ENCODE measurements at regions not wholly inside any gene's neighbourhood (a gene's known extent, or its start where the extent isn't known, plus 50 kb on each side); places are given as distances from the start of the nearest gene placed in this dataset.

- Histone ChIP-seq H4K20me1 (ENCODE audit: control insufficient read depth, extremely low read depth, insufficient read depth, low read length) (no peaks in the 10 kb centered on the region), H3K36me3 (ENCODE audit: control insufficient read depth, insufficient read depth, low read length) (no peaks in the 10 kb centered on the region), H3K27me3 (ENCODE audit: control insufficient read depth, insufficient read depth, low read length) (no peaks in the 10 kb centered on the region), H3K27ac (ENCODE audit: insufficient read depth, low read length) (no peak overlapping the region), H3K79me2 (ENCODE audit: control insufficient read depth, insufficient read depth, low read length) (no peaks in the 10 kb centered on the region), H2AFZ (ENCODE audit: low read length) (no peak overlapping the region), H3K4me1 (ENCODE audit: control insufficient read depth, extremely low read depth, insufficient read depth, low read length) (no peaks in the 10 kb centered on the region), H3K9ac (ENCODE audit: insufficient read depth, low read length) (no peak overlapping the region), H3K4me3 (replicated peaks in 1 of 4; ENCODE audit: control extremely low read depth in 1 of 4, insufficient read depth in 1 of 4, low read depth in 3 of 4, low read length in 4 of 4) (no peak overlapping the region), H3K4me2 (ENCODE audit: extremely low read depth, insufficient read depth, low read length) (no peak overlapping the region), H3K9me3 (ENCODE audit: control insufficient read depth, insufficient read depth, low read depth, low read length) (no peaks in the 10 kb centered on the region)
- TF ChIP-seq EZH2 (IDR thresholded peaks at IDR 0.05; ENCODE audit: low read length, missing control alignments) = no peak
- TF ChIP-seq, protein P1, sequence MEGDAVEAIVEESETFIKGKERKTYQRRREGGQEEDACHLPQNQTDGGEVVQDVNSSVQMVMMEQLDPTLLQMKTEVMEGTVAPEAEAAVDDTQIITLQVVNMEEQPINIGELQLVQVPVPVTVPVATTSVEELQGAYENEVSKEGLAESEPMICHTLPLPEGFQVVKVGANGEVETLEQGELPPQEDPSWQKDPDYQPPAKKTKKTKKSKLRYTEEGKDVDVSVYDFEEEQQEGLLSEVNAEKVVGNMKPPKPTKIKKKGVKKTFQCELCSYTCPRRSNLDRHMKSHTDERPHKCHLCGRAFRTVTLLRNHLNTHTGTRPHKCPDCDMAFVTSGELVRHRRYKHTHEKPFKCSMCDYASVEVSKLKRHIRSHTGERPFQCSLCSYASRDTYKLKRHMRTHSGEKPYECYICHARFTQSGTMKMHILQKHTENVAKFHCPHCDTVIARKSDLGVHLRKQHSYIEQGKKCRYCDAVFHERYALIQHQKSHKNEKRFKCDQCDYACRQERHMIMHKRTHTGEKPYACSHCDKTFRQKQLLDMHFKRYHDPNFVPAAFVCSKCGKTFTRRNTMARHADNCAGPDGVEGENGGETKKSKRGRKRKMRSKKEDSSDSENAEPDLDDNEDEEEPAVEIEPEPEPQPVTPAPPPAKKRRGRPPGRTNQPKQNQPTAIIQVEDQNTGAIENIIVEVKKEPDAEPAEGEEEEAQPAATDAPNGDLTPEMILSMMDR (conservative IDR thresholded peaks at IDR 0.05 in 1 of 2, IDR thresholded peaks at IDR 0.05 in 1 of 2; ENCODE audit: low read depth in 1 of 2, low read length in 2 of 2) = no peak
- DNase-seq (ENCODE audit: low read depth in 2 of 2) = no peak
Observed at GRCh38 chr10:20954519-20954918, 57.4 kb upstream of the NEBL start.

DNA sequence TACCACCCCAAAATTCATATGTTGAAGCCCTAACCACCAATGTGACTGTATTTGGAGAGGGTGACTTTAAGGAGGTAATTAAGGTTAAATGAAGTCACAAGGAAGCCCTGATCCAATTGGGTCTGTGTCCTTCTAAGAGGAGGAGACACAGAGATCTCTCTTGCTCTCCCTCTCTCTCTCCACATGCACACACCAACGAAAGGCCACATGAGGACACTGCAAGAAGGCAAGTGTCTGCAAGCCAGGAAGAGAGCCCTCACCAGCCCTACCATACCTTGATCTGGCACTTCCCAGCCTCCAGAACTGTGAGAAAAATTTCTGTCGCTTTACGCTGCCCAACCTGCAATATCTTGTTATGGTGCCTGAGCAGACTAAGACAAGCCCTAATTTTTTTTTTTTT, 56.0 kb upstream of the NEBL start:
- no peaks in the 10 kb centered on the region for H3K9me3 ChIP-seq (ENCODE audit: control insufficient read depth, insufficient read depth, low read depth, low read length)
- no peak overlapping the region for H2AFZ ChIP-seq (ENCODE audit: low read length)
- no peaks in the 10 kb centered on the region for H4K20me1 ChIP-seq (ENCODE audit: control insufficient read depth, extremely low read depth, insufficient read depth, low read length)
- DNase-seq (ENCODE audit: low read depth in 2 of 2) = no peak
- no peak overlapping the region for H3K4me2 ChIP-seq (ENCODE audit: extremely low read depth, insufficient read depth, low read length)
- H3K79me2 ChIP-seq (ENCODE audit: control insufficient read depth, insufficient read depth, low read length) = no peaks in the 10 kb centered on the region
- no peak overlapping the region for H3K27ac ChIP-seq (ENCODE audit: insufficient read depth, low read length)
- no peaks in the 10 kb centered on the region for H3K36me3 ChIP-seq (ENCODE audit: control insufficient read depth, insufficient read depth, low read length)
- no peaks in the 10 kb centered on the region for H3K27me3 ChIP-seq (ENCODE audit: control insufficient read depth, insufficient read depth, low read length)
- no peaks in the 10 kb centered on the region for H3K4me1 ChIP-seq (ENCODE audit: control insufficient read depth, extremely low read depth, insufficient read depth, low read length)
- TF ChIP-seq, protein P1 (conservative IDR thresholded peaks at IDR 0.05 in 1 of 2, IDR thresholded peaks at IDR 0.05 in 1 of 2; ENCODE audit: low read depth in 1 of 2, low read length in 2 of 2) = no peak
- no peak for TF ChIP-seq EZH2 (IDR thresholded peaks at IDR 0.05; ENCODE audit: low read length, missing control alignments)
- H3K4me3 ChIP-seq (replicated peaks in 1 of 4; ENCODE audit: control extremely low read depth in 1 of 4, insufficient read depth in 1 of 4, low read depth in 3 of 4, low read length in 4 of 4) = no peak overlapping the region
- H3K9ac ChIP-seq (ENCODE audit: insufficient read depth, low read length) = no peak overlapping the region

- no peak for DNase-seq (ENCODE audit: low read depth in 2 of 2)
- Histone ChIP-seq H3K27me3 (ENCODE audit: control insufficient read depth, insufficient read depth, low read length) (no peaks in the 10 kb centered on the region), H3K4me1 (ENCODE audit: control insufficient read depth, extremely low read depth, insufficient read depth, low read length) (no peaks in the 10 kb centered on the region), H3K9ac (ENCODE audit: insufficient read depth, low read length) (no peak overlapping the region), H3K9me3 (ENCODE audit: control insufficient read depth, insufficient read depth, low read depth, low read length) (no peaks in the 10 kb centered on the region), H2AFZ (ENCODE audit: low read length) (no peak overlapping the region), H4K20me1 (ENCODE audit: control insufficient read depth, extremely low read depth, insufficient read depth, low read length) (no peaks in the 10 kb centered on the region), H3K4me2 (ENCODE audit: extremely low read depth, insufficient read depth, low read length) (no peak overlapping the region), H3K36me3 (ENCODE audit: control insufficient read depth, insufficient read depth, low read length) (no peaks in the 10 kb centered on the region), H3K4me3 (replicated peaks in 1 of 4; ENCODE audit: control extremely low read depth in 1 of 4, insufficient read depth in 1 of 4, low read depth in 3 of 4, low read length in 4 of 4) (no peak overlapping the region), H3K27ac (ENCODE audit: insufficient read depth, low read length) (no peak overlapping the region), H3K79me2 (ENCODE audit: control insufficient read depth, insufficient read depth, low read length) (no peaks in the 10 kb centered on the region)
- no peak for TF ChIP-seq EZH2 (IDR thresholded peaks at IDR 0.05; ENCODE audit: low read length, missing control alignments)
- TF ChIP-seq, protein P1 (conservative IDR thresholded peaks at IDR 0.05 in 1 of 2, IDR thresholded peaks at IDR 0.05 in 1 of 2; ENCODE audit: low read depth in 1 of 2, low read length in 2 of 2) = no peak
Observed at GRCh38 chr10:20949967-20950366, 52.9 kb upstream of the NEBL start.
